NCI-H460 (cell line): ENCODE measurements at regions not wholly inside any gene's neighbourhood (a gene's known extent, or its start where the extent isn't known, plus 50 kb on each side); places are given as distances from the start of the nearest gene placed in this dataset.

ENCODE experiments used
- DNase-seq: peaks from one replicate; pipeline ENCODE4 v3.0.0-alpha.2; 2016; ENCODE audit warnings: low read depth; ENCODE audit errors: extremely low read depth

GRCh38 chr13:106867249-106867648 is 299.3 kb upstream of the ARGLU1 start:
- DNase-seq = no peak

GRCh38 chr13:106865716-106866440 is 297.9 kb upstream of the ARGLU1 start:
- no peak for DNase-seq

- DNase-seq = no peak
These were observed 291.6 kb upstream of the ARGLU1 start for GRCh38 chr13:106859533-106859904.

- no peak for DNase-seq
These were observed 291.1 kb upstream of the ARGLU1 start for GRCh38 chr13:106858903-106859532.

- DNase-seq = no peak
These were observed 284.5 kb upstream of the ARGLU1 start for GRCh38 chr13:106852436-106852835.

GRCh38 chr13:106850973-106851650 is 283.2 kb upstream of the ARGLU1 start:
- DNase-seq = no peak

- DNase-seq = no peak
These were observed 278.9 kb upstream of the ARGLU1 start for GRCh38 chr13:106846571-106847448.

GRCh38 chr13:106836186-106836802 is 268.4 kb upstream of the ARGLU1 start:
- no peak for DNase-seq

GRCh38 chr13:106835477-106835876 is 267.5 kb upstream of the ARGLU1 start:
- DNase-seq = no peak

GRCh38 chr13:106821979-106822378 is 254.0 kb upstream of the ARGLU1 start:
- no peak for DNase-seq

- DNase-seq = no peak
These were observed 251.7 kb upstream of the ARGLU1 start for GRCh38 chr13:106819413-106820180.

GRCh38 chr13:106818971-106819370 is 251.0 kb upstream of the ARGLU1 start:
- DNase-seq = no peak

- no peak for DNase-seq
These were observed 247.6 kb upstream of the ARGLU1 start for GRCh38 chr13:106815545-106815944.

- no peak for DNase-seq
These were observed 246.5 kb upstream of the ARGLU1 start for GRCh38 chr13:106814463-106814862.

GRCh38 chr13:106810069-106810468 is 242.1 kb upstream of the ARGLU1 start:
- DNase-seq = no peak

GRCh38 chr13:106804991-106805390 is 237.1 kb upstream of the ARGLU1 start:
- DNase-seq = no peak

GRCh38 chr13:106802917-106803316 is 235.0 kb upstream of the ARGLU1 start:
- no peak for DNase-seq

- no peak for DNase-seq
These were observed 231.9 kb upstream of the ARGLU1 start for GRCh38 chr13:106799781-106800335.

- no peak for DNase-seq
These were observed 229.2 kb upstream of the ARGLU1 start for GRCh38 chr13:106797081-106797640.
